Kidney (tissue), 13 donors: ENCODE measurements at regions not wholly inside any gene's neighbourhood (a gene's known extent, or its start where the extent isn't known, plus 50 kb on each side); places are given as distances from the start of the nearest gene placed in this dataset.

Experiments
- DNase-seq, 5 donors: peaks; one replicate each; pipeline ENCODE4 v3.0.0-alpha.2; 2013 to 2020
- FAIRE-seq: peaks from 2 replicates; lab custom pipeline; 2012; peaks lifted over from hg19 to GRCh38; lab: Jason Lieb, UNC
- H3K27ac ChIP-seq, 2 donors: one replicate each; pipeline ENCODE4 v1.7.0; 2013; ENCODE audit warnings: low read depth in 2 of 2, low read length in 2 of 2, inconsistent platforms in 1 of 2
- H3K27me3 ChIP-seq: one replicate; pipeline ENCODE4 v1.7.1; 2013; ENCODE audit warnings: low read length, inconsistent platforms; ENCODE audit not compliant: control insufficient read depth, insufficient read depth
- H3K36me3 ChIP-seq, 3 donors: one replicate each; pipeline versions ENCODE4 v1.7.0 to v1.7.1; 2013; ENCODE audit warnings: low read length in 3 of 3, control low read depth in 1 of 3, inconsistent platforms in 1 of 3; ENCODE audit not compliant: insufficient read depth in 3 of 3, control insufficient read depth in 2 of 3
- H3K4me1 ChIP-seq, 3 donors: one replicate each; pipeline versions ENCODE4 v1.7.0 to v1.7.1; 2013; ENCODE audit warnings: low read length in 3 of 3, inconsistent platforms in 1 of 3, low read depth in 1 of 3; ENCODE audit not compliant: control insufficient read depth in 2 of 3, insufficient read depth in 2 of 3
- H3K4me3 ChIP-seq, 3 donors: one replicate each; pipeline versions ENCODE4 v1.7.0 to v1.8.1; 2013; ENCODE audit warnings: low read length in 3 of 3, control low read depth in 1 of 3, inconsistent platforms in 1 of 3
- H3K9ac ChIP-seq, 3 donors: one replicate each; pipeline versions ENCODE4 v1.7.0 to v1.7.1; 2013; ENCODE audit warnings: low read length in 3 of 3, control low read depth in 1 of 3, inconsistent platforms in 1 of 3
- H3K9me3 ChIP-seq, 3 donors: one replicate each; pipeline versions ENCODE4 v1.7.0 to v1.7.1; 2013; ENCODE audit warnings: low read length in 3 of 3, control low read depth in 1 of 3, inconsistent platforms in 1 of 3; ENCODE audit not compliant: control insufficient read depth in 2 of 3, insufficient read depth in 1 of 3
- CTCF ChIP-seq: IDR thresholded peaks from 3 replicates; pipeline ENCODE4 v1.5.1; 2012; ENCODE audit warnings: mild to moderate bottlenecking, moderate library complexity, borderline replicate concordance; ENCODE audit not compliant: insufficient read depth; ENCODE audit errors: extremely low read depth
- intact Hi-C: fragments of 100-400 bp; cut with DNase I; formaldehyde crosslinking; loops from one replicate; pipeline ENCODE4 v1.11.1; 2022
- donor health status: control.
- donor health status: control.
- donor health status: control.
- donor health status: control.
- donor health status: control.
- donor health status: DM: yes; HTN: yes; CAD: no.
- donor health status: Normal renal cell carcinoma (clear cell type).

DNA sequence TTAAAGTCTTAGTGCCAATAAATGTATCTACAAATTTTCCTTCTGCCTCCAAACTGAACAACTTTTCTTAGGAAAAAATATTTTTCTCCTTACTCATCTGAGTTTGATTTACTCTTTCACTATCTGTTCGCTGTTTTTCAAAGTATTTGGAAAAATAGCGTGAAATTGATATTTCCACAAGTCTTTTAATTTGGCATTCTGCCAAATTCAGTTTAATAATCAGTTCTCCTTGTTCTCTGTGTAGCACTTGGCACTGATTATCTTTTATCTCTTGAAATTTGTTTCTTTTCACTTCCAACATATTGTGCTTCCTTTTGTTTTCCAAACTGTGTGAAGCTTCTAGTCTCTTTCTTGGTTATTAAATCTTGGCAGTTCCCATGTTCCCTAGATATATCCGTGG is 559.8 kb downstream of the RPL10L start:
- Histone ChIP-seq H3K9ac (no peak overlapping the region), H3K27ac (no peak overlapping the region), H3K9me3 (no peaks in the 10 kb centered on the region), H3K27me3 (no peaks in the 10 kb centered on the region), H3K4me3 (no peak overlapping the region), H3K36me3 (no peaks in the 10 kb centered on the region), H3K4me1 (no peaks in the 10 kb centered on the region)
- no peak for FAIRE-seq
- DNase-seq: no peak
- intact Hi-C loops: no loop called here
- TF ChIP-seq CTCF: no peak

DNA sequence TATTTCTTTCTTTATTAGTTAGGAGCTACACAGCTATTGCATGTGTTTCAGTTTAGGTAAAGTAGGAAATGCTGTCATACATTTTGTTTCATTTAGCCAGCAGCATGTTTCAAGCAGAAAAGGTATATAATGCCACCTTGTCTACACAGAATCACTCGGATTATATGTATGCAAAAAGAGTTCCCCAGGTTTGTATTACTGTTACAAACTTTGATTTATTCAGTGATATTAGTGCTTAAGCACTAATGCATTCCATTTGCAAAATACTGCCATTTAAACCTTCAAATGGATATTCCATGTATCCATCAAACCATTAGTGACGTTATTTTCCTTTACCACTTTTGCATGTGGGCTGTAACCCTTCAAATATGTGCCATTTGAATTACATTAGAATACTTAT is 564.0 kb downstream of the RPL10L start:
- Histone ChIP-seq H3K36me3 (no peaks in the 10 kb centered on the region), H3K27me3 (no peaks in the 10 kb centered on the region), H3K9ac (no peak overlapping the region), H3K27ac (no peak overlapping the region), H3K4me1 (no peaks in the 10 kb centered on the region), H3K9me3 (no peaks in the 10 kb centered on the region), H3K4me3 (no peak overlapping the region)
- intact Hi-C loops: no loop called here
- no peak for TF ChIP-seq CTCF
- DNase-seq (no peak), FAIRE-seq (no peak)

DNA sequence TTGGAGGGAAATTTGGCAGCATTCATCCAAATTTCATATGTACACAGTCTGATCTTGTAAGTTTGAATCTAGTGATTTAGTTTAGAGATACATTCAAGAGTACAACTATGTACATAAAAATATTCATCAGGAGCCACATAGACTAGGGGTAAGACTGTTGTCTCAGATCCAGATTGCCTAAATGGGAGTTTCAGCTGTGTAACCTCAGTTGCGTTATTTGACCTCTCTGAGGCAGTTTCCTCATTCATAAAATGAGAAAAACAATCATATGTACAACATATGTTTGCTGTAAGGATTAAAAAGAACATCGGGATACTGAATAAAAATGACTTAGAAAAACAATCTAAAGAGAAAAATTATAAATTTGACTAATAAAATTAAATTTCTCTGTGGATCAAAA is 577.5 kb downstream of the RPL10L start:
- Histone ChIP-seq H3K9me3 (no peaks in the 10 kb centered on the region), H3K27me3 (no peaks in the 10 kb centered on the region), H3K4me3 (no peak overlapping the region), H3K36me3 (no peaks in the 10 kb centered on the region), H3K9ac (no peak overlapping the region), H3K27ac (no peak overlapping the region), H3K4me1 (no peaks in the 10 kb centered on the region)
- intact Hi-C loops: no loop called here
- DNase-seq: peak in 1 of 5 donors; percentile 9
- TF ChIP-seq CTCF: no peak
- no peak for FAIRE-seq

- FAIRE-seq (no peak), DNase-seq (peak in 2 of 5 donors; percentile 5 to 20)
- H3K36me3 ChIP-seq: no peaks in the 10 kb centered on the region
- no peak overlapping the region for H3K9ac ChIP-seq
- intact Hi-C loops: no loop called here
- H3K9me3 ChIP-seq: no peaks in the 10 kb centered on the region
- H3K27me3 ChIP-seq: no peaks in the 10 kb centered on the region
- H3K4me3 ChIP-seq: peak overlapping the region in 1 of 3 donors; percentile 14
- no peak for TF ChIP-seq CTCF
- H3K4me1 ChIP-seq: no peaks in the 10 kb centered on the region
- no peak overlapping the region for H3K27ac ChIP-seq
Observed at GRCh38 chr14:46063872-46064271, 587.7 kb downstream of the RPL10L start.
